Calu3 (cell line): ENCODE measurements at regions not wholly inside any gene's neighbourhood (a gene's known extent, or its start where the extent isn't known, plus 50 kb on each side); places are given as distances from the start of the nearest gene placed in this dataset.

ENCODE experiments used
- BruUV-seq: library from RNA; stranded (reverse); fragments of 400-500 nt; replicated peaks from 2 replicates; lab custom pipeline; 2021; lab: Mats Ljungman, UMichigan
- CTCF ChIA-PET: fragments of 300-600 bp; sonication (Branson Sonifier 250); formaldehyde crosslinking; loops from one replicate; lab custom pipeline; 2022; ENCODE audit warnings: antibody characterized with exemption; lab: Charles Lee
- DNase-seq: peaks from one replicate; pipeline ENCODE4 v3.0.0; 2022
- H3K27ac Mint-ChIP-seq: one replicate; pipeline ENCODE4 v1.8.0; 2022; ENCODE audit warnings: mixed read lengths; ENCODE audit not compliant: unreplicated experiment
- H3K27me3 Mint-ChIP-seq: one replicate; pipeline ENCODE4 v1.8.0; 2022; ENCODE audit warnings: mixed read lengths; ENCODE audit not compliant: unreplicated experiment
- H3K36me3 Mint-ChIP-seq: one replicate; pipeline ENCODE4 v1.8.0; 2022; ENCODE audit warnings: mild to moderate bottlenecking, moderate library complexity, mixed read lengths; ENCODE audit not compliant: insufficient read depth, unreplicated experiment
- H3K4me1 Mint-ChIP-seq: one replicate; pipeline ENCODE4 v1.8.0; 2022; ENCODE audit warnings: mild to moderate bottlenecking, low read depth, mixed read lengths; ENCODE audit not compliant: unreplicated experiment
- H3K4me3 Mint-ChIP-seq: one replicate; pipeline ENCODE4 v1.8.0; 2022; ENCODE audit warnings: mild to moderate bottlenecking, low read depth, moderate library complexity, mixed read lengths; ENCODE audit not compliant: unreplicated experiment
- H3K9me3 Mint-ChIP-seq: one replicate; pipeline ENCODE4 v1.8.0; 2022; ENCODE audit warnings: low read depth, mixed read lengths; ENCODE audit not compliant: unreplicated experiment
- CTCF ChIP-seq: fragments of 200-600 bp; IDR thresholded peaks from one replicate; pipeline ENCODE4 v1.8.0; 2022; ENCODE audit warnings: antibody characterized with exemption; ENCODE audit not compliant: unreplicated experiment
- intact Hi-C: fragments of 100-400 bp; cut with micrococcal nuclease; formaldehyde crosslinking; loops from one replicate; pipeline ENCODE4 v1.10.0; 2022; ENCODE audit not compliant: unreplicated experiment

GRCh38 chr1:116256286-116256649 is 116.8 kb upstream of the ATP1A1 start:
- Mint-ChIP-seq H3K27ac (no peak overlapping the region), H3K9me3 (no peaks in the 10 kb centered on the region), H3K4me1 (no peaks in the 10 kb centered on the region), H3K4me3 (no peak overlapping the region), H3K27me3 (peaks cover 9% of the 10 kb centered on the region), H3K36me3 (no peaks in the 10 kb centered on the region)
- CTCF ChIA-PET = no interaction called here
- intact Hi-C loops = no loop called here
- TF ChIP-seq CTCF = no peak
- no TSS peak for BruUV-seq
- no peak for DNase-seq

- no peaks in the 10 kb centered on the region for H3K36me3 Mint-ChIP-seq
- no peak for DNase-seq
- no peak for TF ChIP-seq CTCF
- no TSS peak for BruUV-seq
- intact Hi-C loops = no loop called here
- H3K4me1 Mint-ChIP-seq = no peaks in the 10 kb centered on the region
- H3K4me3 Mint-ChIP-seq = no peak overlapping the region
- CTCF ChIA-PET = no interaction called here
- H3K27ac Mint-ChIP-seq = no peak overlapping the region
- no peaks in the 10 kb centered on the region for H3K9me3 Mint-ChIP-seq
- peaks cover 15% of the 10 kb centered on the region for H3K27me3 Mint-ChIP-seq
Measured at GRCh38 chr1:116256875-116257274, 116.2 kb upstream of the ATP1A1 start.

GRCh38 chr1:116257341-116257767 is 115.7 kb upstream of the ATP1A1 start:
- Mint-ChIP-seq H3K27me3 (peaks cover 20% of the 10 kb centered on the region), H3K4me3 (no peak overlapping the region), H3K27ac (no peak overlapping the region), H3K9me3 (no peaks in the 10 kb centered on the region), H3K4me1 (no peaks in the 10 kb centered on the region), H3K36me3 (no peaks in the 10 kb centered on the region)
- no peak for TF ChIP-seq CTCF
- no TSS peak for BruUV-seq
- intact Hi-C loops = no loop called here
- DNase-seq = no peak
- CTCF ChIA-PET = no interaction called here

GRCh38 chr1:116257836-116258235 is 115.2 kb upstream of the ATP1A1 start:
- Mint-ChIP-seq H3K27ac (no peak overlapping the region), H3K4me1 (no peaks in the 10 kb centered on the region), H3K9me3 (no peaks in the 10 kb centered on the region), H3K4me3 (no peak overlapping the region), H3K27me3 (peaks cover 22% of the 10 kb centered on the region), H3K36me3 (no peaks in the 10 kb centered on the region)
- intact Hi-C loops = no loop called here
- BruUV-seq = no TSS peak
- CTCF ChIA-PET = no interaction called here
- no peak for TF ChIP-seq CTCF
- no peak for DNase-seq
